Tibial nerve (tissue), 4 donors: ENCODE measurements at regions not wholly inside any gene's neighbourhood (a gene's known extent, or its start where the extent isn't known, plus 50 kb on each side); places are given as distances from the start of the nearest gene placed in this dataset.

Experiments
- CTCF ChIP-seq, 5 experiments: fragments of 200-600 bp in 3 of 5; fragments of 450-650 bp in 2 of 5; sonication (generic) in 3 of 5; IDR thresholded peaks; one replicate each; pipeline ENCODE4 v1.5.1; 2016 to 2019; ENCODE audit warnings: antibody characterized with exemption in 5 of 5, mild to moderate bottlenecking in 3 of 5, moderate library complexity in 2 of 5
- EP300 ChIP-seq, 2 donors: sonication (generic); formaldehyde crosslinking; IDR thresholded peaks; one replicate each; pipeline ENCODE4 v1.6.1; 2017; ENCODE audit warnings: antibody characterized with exemption in 2 of 2, mild to moderate bottlenecking in 1 of 2
- POLR2A ChIP-seq, 2 donors: fragments of 450-650 bp; IDR thresholded peaks; one replicate each; pipeline ENCODE4 v1.6.1; 2017; ENCODE audit warnings: antibody characterized with exemption in 2 of 2, mild to moderate bottlenecking in 2 of 2, moderate library complexity in 2 of 2

- TF ChIP-seq CTCF (IDR thresholded peaks at IDR 0.05) (no peak), POLR2A (IDR thresholded peaks at IDR 0.05) (no peak), EP300 (IDR thresholded peaks at IDR 0.05) (no peak)
Measured at GRCh38 chr20:48227381-48227780, 442.1 kb upstream of the SULF2 start.
